ENCODE measurements at regions not wholly inside any gene's neighbourhood (a gene's known extent, or its start where the extent isn't known, plus 50 kb on each side); places are given as distances from the start of the nearest gene placed in this dataset.
A peak's percentile ranks its signal among the peaks of the same experiment; 100 is the strongest.

DNA sequence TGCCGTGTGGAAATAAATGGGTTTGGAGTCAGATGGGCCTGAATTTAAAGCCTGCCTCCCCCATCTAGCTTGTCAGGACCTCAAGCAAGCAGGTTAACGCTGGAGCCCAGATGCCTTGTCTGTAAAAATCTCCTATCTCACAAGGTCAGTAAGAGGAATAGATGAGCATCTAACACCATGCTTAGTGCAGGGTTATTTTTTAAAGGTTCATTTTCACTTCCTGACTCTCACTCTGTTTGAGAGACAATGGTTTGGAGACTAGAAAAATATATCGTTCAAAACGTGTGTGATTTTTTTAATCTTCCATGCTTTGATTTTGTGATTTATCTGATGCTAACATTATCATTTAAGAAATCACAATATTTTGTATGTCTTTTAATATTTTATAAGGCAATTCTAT lies 114.0 kb upstream of the TAB2 start:
- peaks cover 0 to 3% (median 0%) of the 10 kb centered on the region in 12 donors for H3K4me1 ChIP-seq
- intact Hi-C loops (cut with DNase I) = no loop called here
- no peak overlapping the region for H3K27ac ChIP-seq

DNA sequence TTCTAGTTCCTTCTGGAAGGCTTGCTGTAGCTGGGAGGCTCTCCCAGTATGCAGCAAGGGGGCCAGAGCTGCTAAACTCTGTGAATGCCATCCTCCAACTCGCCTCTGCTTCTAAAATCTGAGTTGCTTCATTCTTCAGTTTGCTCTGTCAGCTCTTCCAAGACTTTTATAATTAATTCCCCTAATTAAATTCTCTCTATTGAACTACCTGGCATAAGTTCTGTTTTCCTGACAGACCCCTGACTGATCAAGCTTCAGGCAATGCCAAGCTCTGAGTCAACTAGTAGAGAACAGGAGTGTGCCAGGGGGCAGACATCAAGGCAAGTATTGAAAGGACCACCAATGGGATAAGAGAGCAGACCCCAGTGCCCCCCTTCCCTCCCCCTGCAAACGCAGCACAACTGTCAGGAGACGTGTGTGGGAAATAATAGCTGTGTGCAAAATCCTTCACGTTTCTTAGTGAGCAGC lies 109.3 kb upstream of the TAB2 start:
- TF ChIP-seq, protein P1, sequence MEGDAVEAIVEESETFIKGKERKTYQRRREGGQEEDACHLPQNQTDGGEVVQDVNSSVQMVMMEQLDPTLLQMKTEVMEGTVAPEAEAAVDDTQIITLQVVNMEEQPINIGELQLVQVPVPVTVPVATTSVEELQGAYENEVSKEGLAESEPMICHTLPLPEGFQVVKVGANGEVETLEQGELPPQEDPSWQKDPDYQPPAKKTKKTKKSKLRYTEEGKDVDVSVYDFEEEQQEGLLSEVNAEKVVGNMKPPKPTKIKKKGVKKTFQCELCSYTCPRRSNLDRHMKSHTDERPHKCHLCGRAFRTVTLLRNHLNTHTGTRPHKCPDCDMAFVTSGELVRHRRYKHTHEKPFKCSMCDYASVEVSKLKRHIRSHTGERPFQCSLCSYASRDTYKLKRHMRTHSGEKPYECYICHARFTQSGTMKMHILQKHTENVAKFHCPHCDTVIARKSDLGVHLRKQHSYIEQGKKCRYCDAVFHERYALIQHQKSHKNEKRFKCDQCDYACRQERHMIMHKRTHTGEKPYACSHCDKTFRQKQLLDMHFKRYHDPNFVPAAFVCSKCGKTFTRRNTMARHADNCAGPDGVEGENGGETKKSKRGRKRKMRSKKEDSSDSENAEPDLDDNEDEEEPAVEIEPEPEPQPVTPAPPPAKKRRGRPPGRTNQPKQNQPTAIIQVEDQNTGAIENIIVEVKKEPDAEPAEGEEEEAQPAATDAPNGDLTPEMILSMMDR (IDR thresholded peaks at IDR 0.05) = no peak
- Histone ChIP-seq H3K4me3 (no peak overlapping the region), H3K27me3 (no peaks in the 10 kb centered on the region), H3K9me3 (no peaks in the 10 kb centered on the region), H3K4me1 (peaks cover 0 to 27% (median 0%) of the 10 kb centered on the region in 12 donors), H3K36me3 (no peaks in the 10 kb centered on the region), H3K27ac (no peak overlapping the region)
- ATAC-seq = no peak
- WGBS, 4 donors = 86 to 90% (median 89%) methylated on average over 4 of the region's 4 CpGs
- DNase-seq = no peak
- intact Hi-C loops (cut with DNase I) = no loop called here

More for the DNA sequence above, 114.0 kb upstream of the TAB2 start:
- H3K9me3 ChIP-seq = peaks cover 0 to 18% (median 6%) of the 10 kb centered on the region in 12 donors
- H3K27me3 ChIP-seq = no peaks in the 10 kb centered on the region
- TF ChIP-seq, protein P1 (IDR thresholded peaks at IDR 0.05) = no peak
- no peak for TF ChIP-seq POLR2A (IDR thresholded peaks at IDR 0.05)
- 71 to 88% (median 79%) methylated on average over 4 of the region's 4 CpGs for WGBS, 4 donors
- no peak overlapping the region for H3K4me3 ChIP-seq
- no peaks in the 10 kb centered on the region for H3K36me3 ChIP-seq
- ATAC-seq (no peak), DNase-seq (no peak)

GRCh38 chr6:149209871-149210775 lies 107.4 kb upstream of the TAB2 start:
- Histone ChIP-seq H3K27ac (peak overlapping the region in 2 of 12 donors; percentile 7 to 49), H3K4me3 (no peak overlapping the region), H3K4me1 (peaks cover 0 to 29% (median 0%) of the 10 kb centered on the region in 12 donors), H3K36me3 (no peaks in the 10 kb centered on the region), H3K9me3 (no peaks in the 10 kb centered on the region), H3K27me3 (no peaks in the 10 kb centered on the region)
- ATAC-seq (no peak), DNase-seq (no peak)
- no peak for TF ChIP-seq POLR2A (IDR thresholded peaks at IDR 0.05)
- TF ChIP-seq, protein P1 (IDR thresholded peaks at IDR 0.05) = no peak
- intact Hi-C loops (cut with DNase I) = no loop called here
- WGBS, 4 donors = 57 to 67% (median 66%) methylated on average over 2 of the region's 2 CpGs

- no peak for ATAC-seq
- no peak for TF ChIP-seq POLR2A (IDR thresholded peaks at IDR 0.05)
- TF ChIP-seq, protein P1 (IDR thresholded peaks at IDR 0.05) = no peak
- Histone ChIP-seq H3K9me3 (no peaks in the 10 kb centered on the region), H3K4me3 (no peak overlapping the region), H3K27ac (peak overlapping the region in 2 of 12 donors; percentile 7 to 49), H3K4me1 (peaks cover 0 to 29% (median 0%) of the 10 kb centered on the region in 12 donors), H3K36me3 (no peaks in the 10 kb centered on the region), H3K27me3 (no peaks in the 10 kb centered on the region)
- intact Hi-C loops (cut with DNase I) = no loop called here
- no peak for DNase-seq
- WGBS, 4 donors = 73 to 89% (median 79%) methylated on average over 6 of the region's 6 CpGs
Observed at GRCh38 chr6:149211046-149211571, 106.4 kb upstream of the TAB2 start.
